ENCODE measurements at regions not wholly inside any gene's neighbourhood (a gene's known extent, or its start where the extent isn't known, plus 50 kb on each side); places are given as distances from the start of the nearest gene placed in this dataset.
"Not testable (repeated sequence)": the region's sequence is repeated elsewhere in the genome, so short reads cannot be mapped to it uniquely, and the experiment has no call there.

DNA sequence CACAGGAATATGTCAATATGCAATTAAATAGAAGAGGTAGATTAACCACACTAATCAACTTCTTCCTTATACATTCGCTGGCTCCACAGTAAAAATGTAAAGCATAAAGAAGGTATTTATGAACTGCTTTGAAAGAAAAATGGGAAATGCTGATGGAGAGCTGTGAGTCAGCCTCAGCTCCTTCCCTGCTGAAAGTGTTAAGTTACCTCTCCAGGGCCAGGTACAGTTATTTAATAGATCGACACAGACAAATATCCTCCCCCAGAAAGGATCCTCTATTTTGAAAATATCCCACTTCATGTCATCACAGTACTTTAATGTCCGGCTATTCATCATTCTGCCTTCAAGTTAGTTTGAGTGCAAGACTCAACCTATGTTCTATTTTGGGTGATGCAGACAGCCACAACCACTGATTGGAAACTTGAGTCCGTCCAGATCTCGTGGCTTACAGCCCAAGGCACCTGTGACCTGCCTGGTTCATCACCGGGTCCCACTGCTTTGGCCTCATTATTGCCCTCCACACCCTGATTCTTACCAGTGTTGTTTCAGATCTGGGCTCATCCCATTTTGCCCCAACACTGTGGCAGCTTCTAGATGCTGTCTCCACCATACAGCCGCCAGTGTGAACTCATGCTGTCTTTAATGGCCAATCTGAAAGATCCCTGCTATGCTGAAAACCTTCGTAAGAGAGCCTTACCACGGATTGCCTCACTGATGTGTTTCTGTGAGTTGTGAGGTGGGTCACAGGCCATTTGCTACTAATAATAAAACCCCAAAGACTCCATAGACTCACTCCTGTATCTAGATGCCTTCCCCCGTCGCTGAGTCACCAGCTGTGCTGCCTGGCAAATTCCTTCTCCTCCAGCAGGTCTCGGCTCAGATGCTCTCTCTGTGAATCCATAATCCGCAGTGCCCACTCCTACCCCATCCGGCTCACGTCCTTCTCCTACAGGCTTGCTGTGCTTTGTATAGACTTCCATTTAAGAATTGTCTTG is 56.2 kb upstream of the DDAH1 start:
- H3K27ac Mint-ChIP-seq, H3K4me1 Mint-ChIP-seq, H3K4me3 Mint-ChIP-seq, H3K36me3 Mint-ChIP-seq, H3K27me3 Mint-ChIP-seq, H3K9me3 Mint-ChIP-seq: not testable (repeated sequence)

DNA sequence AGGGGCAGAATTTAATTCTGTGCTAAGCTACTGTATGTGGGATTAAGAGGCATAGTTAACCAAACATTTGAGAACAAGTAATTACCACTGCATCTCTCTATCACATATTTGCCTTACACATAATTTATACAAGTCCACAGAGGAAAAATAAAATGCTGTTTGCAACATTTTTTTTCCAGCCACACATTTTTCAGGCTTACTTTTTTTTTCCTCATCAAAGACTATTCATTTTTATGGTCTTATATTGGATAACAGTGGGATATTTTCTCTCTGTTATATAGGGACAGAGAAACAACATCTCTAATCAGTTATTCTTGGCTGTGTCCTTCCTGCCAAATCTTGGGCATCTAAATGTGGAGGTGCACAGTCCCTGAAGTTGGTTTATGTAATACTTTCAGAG is 57.5 kb upstream of the DDAH1 start:
- not testable (repeated sequence) for H3K4me3 Mint-ChIP-seq, H3K27ac Mint-ChIP-seq, H3K36me3 Mint-ChIP-seq, H3K27me3 Mint-ChIP-seq, H3K4me1 Mint-ChIP-seq, H3K9me3 Mint-ChIP-seq

DNA sequence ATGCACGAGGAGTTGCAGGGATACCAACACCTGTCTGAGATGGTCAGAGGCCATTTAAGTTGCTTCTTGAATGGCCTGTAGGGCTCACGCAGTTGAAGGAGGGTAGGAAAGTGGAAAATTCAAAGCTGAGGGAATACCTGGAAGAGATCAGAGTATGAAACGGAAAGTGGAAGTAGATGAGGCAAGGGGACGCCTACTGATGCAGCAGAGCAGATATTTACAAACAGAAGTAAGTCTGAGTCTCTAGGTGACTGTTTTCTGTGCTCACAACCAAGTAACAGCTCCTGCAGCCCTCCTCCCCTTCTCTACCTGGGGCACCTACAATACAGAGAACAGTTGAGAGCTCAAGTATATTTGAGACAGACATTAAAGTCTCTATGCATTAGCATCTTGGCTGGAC is 57.5 kb upstream of the CCN1 start:
- not testable (repeated sequence) for H3K27me3 Mint-ChIP-seq, H3K36me3 Mint-ChIP-seq, H3K9me3 Mint-ChIP-seq, H3K4me1 Mint-ChIP-seq
- Mint-ChIP-seq H3K27ac (peak overlapping the region in 1 of 3 donors; percentile 14), H3K4me3 (peak overlapping the region in 1 of 4 donors; percentile 53)

DNA sequence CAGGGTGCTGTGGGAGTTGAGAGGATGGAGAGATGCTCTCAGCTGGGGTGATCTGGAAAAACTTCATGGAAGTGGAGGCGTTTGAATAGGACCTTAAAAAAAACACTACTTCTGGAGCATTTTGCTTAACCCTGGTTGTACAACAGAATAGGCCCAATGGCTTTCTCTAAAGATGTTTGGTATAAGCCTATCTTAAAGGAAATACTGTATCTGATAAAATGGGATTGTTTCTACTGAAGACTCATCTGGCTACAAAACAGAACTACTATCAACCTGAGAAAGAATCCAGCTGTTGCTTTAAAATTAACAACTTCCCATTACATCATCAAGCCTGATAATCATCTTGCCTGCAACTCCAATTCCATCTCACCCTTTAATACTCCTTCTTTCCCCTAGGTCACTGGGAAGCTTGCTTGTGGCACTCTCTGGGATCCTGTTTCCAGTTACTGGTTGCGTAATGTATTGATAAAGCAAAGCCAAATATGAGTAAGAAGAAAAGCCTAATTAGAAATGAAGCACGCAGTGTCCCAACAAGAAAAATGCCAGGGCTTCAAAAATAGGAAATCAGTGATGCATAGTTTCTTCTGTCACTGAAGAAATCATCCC is 56.2 kb upstream of the CCN1 start:
- not testable (repeated sequence) for H3K9me3 Mint-ChIP-seq, H3K4me3 Mint-ChIP-seq, H3K27ac Mint-ChIP-seq, H3K4me1 Mint-ChIP-seq, H3K36me3 Mint-ChIP-seq, H3K27me3 Mint-ChIP-seq

DNA sequence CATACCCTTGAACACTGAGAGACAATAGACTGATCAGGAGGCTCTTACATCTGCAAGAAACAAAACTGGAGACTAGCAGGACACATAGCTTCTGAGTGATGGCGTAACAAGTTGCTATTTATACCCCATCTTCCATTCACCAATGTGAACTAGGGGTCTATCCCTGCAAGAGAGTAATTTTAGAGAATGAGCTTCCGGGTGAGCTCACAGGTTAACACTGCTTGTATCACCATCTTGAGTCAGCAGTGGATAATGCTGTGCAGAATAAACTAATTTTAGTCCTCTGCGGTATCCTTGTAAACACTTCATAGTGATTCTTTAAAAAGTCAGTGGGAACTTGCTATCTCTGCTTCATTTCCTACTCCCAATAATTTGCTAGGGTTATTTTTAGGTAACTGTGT is 55.0 kb upstream of the CCN1 start:
- H3K27ac Mint-ChIP-seq, H3K9me3 Mint-ChIP-seq, H3K4me1 Mint-ChIP-seq, H3K27me3 Mint-ChIP-seq, H3K4me3 Mint-ChIP-seq, H3K36me3 Mint-ChIP-seq: not testable (repeated sequence)

DNA sequence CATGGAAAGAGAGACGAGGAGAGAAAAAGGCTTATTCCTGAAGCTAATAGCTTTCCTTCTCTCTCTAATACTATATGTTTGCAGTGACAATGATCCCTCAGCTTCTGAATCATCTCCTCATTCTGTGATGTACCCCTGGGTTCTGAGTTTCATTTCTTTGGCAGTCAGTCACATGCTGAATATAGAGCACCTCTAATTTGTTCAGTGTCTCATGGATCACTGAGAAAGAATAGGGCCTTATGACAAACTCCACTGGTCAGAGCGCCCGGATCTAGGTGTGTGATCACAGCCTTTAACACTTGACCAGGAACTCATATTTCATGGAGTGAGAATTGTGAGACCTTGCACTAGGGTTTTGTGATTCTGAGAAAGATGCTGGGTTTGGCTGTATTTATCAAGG is 54.3 kb upstream of the CCN1 start:
- H3K9me3 Mint-ChIP-seq, H3K4me3 Mint-ChIP-seq, H3K27ac Mint-ChIP-seq, H3K36me3 Mint-ChIP-seq, H3K27me3 Mint-ChIP-seq, H3K4me1 Mint-ChIP-seq: not testable (repeated sequence)

DNA sequence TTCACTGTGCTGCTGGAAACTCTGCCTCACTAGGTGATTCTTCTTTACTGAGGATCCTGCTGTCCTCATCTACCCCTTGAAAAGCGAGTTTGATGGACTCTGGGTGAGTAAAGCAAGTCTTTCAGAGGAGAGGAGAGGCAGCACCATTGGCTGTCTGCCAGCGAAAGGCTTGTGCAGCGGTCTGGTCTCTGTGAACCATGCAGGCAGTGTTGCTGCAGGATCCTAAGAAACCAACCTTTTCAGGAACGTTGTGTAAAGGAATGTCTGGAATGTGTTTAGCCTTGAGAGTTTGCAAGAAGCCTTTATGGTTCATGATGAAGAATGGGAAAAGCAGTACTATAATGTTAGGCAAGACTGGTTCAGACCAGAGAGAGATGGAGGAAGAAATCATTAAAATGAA is 53.4 kb upstream of the CCN1 start:
- not testable (repeated sequence) for H3K36me3 Mint-ChIP-seq, H3K27me3 Mint-ChIP-seq, H3K9me3 Mint-ChIP-seq, H3K27ac Mint-ChIP-seq, H3K4me1 Mint-ChIP-seq, H3K4me3 Mint-ChIP-seq
